IPS-NIHi11 (cell line): ENCODE measurements at regions not wholly inside any gene's neighbourhood (a gene's known extent, or its start where the extent isn't known, plus 50 kb on each side); places are given as distances from the start of the nearest gene placed in this dataset.
A peak's percentile ranks its signal among the peaks of the same experiment; 100 is the strongest.

ENCODE experiments used
- DNase-seq: peaks from one replicate; pipeline ENCODE4 v3.0.0; 2012; ENCODE audit warnings: mixed read lengths, low spot score

- no peak for DNase-seq
These were observed 306.3 kb upstream of the SP8 start for GRCh38 chr7:21092766-21093702.

GRCh38 chr7:21094589-21094988 lies 307.9 kb upstream of the SP8 start:
- DNase-seq: no peak

GRCh38 chr7:21099432-21099831 lies 312.7 kb upstream of the SP8 start:
- no peak for DNase-seq

- DNase-seq: no peak
These were observed 313.3 kb upstream of the SP8 start for GRCh38 chr7:21099955-21100354.

- DNase-seq: no peak
These were observed 314.9 kb upstream of the SP8 start for GRCh38 chr7:21101541-21101940.

- no peak for DNase-seq
These were observed 316.9 kb upstream of the SP8 start for GRCh38 chr7:21103426-21104123.

- no peak for DNase-seq
These were observed 317.4 kb upstream of the SP8 start for GRCh38 chr7:21104124-21104500.

GRCh38 chr7:21106296-21106732 lies 319.6 kb upstream of the SP8 start:
- no peak for DNase-seq

GRCh38 chr7:21107101-21107500 lies 320.4 kb upstream of the SP8 start:
- no peak for DNase-seq

- DNase-seq: peak; percentile 12
These were observed 319.7 kb upstream of the SP4 start for GRCh38 chr7:21108182-21108581.

- no peak for DNase-seq
These were observed 314.1 kb upstream of the SP4 start for GRCh38 chr7:21113609-21114415.

GRCh38 chr7:21123586-21123985 lies 304.3 kb upstream of the SP4 start:
- no peak for DNase-seq

- DNase-seq: peak; percentile 26
These were observed 302.6 kb upstream of the SP4 start for GRCh38 chr7:21125297-21125696.

- DNase-seq: peak; percentile 28
These were observed 299.6 kb upstream of the SP4 start for GRCh38 chr7:21128062-21128817.

- DNase-seq: no peak
These were observed 296.0 kb upstream of the SP4 start for GRCh38 chr7:21131897-21132296.

GRCh38 chr7:21134631-21135030 lies 293.3 kb upstream of the SP4 start:
- DNase-seq: no peak

- no peak for DNase-seq
These were observed 292.4 kb upstream of the SP4 start for GRCh38 chr7:21135437-21135836.

GRCh38 chr7:21137640-21138039 lies 290.2 kb upstream of the SP4 start:
- no peak for DNase-seq

- DNase-seq: no peak
These were observed 287.3 kb upstream of the SP4 start for GRCh38 chr7:21140622-21141021.

- DNase-seq: no peak
These were observed 286.4 kb upstream of the SP4 start for GRCh38 chr7:21141476-21141875.

- DNase-seq: no peak
These were observed 285.8 kb upstream of the SP4 start for GRCh38 chr7:21142081-21142480.
